ACC112 (cell line): ENCODE measurements at regions not wholly inside any gene's neighbourhood (a gene's known extent, or its start where the extent isn't known, plus 50 kb on each side); places are given as distances from the start of the nearest gene placed in this dataset.

Experiments
- H2AFZ ChIP-seq: fragments of 200-600 bp; sonication (generic); one replicate; pipeline ENCODE4 v1.6.0; 2017; ENCODE audit warnings: antibody characterized with exemption, low read length; ENCODE audit not compliant: unreplicated experiment
- H3K27ac ChIP-seq: fragments of 200-600 bp; sonication (generic); 2 replicates; pipeline ENCODE4 v1.5.1; 2014; ENCODE audit warnings: low read depth, mild to moderate bottlenecking, antibody characterized with exemption, low read length, moderate library complexity
- H3K27me3 ChIP-seq: fragments of 200-600 bp; sonication (generic); 2 replicates; pipeline ENCODE4 v1.6.1; 2014; ENCODE audit warnings: mild to moderate bottlenecking, antibody characterized with exemption, low read length, moderate library complexity, mixed read lengths; ENCODE audit not compliant: insufficient read depth
- H3K36me3 ChIP-seq: fragments of 200-600 bp; sonication (generic); 2 replicates; pipeline ENCODE4 v1.6.1; 2016; ENCODE audit warnings: mild to moderate bottlenecking, antibody characterized with exemption, low read length, moderate library complexity, mixed read lengths; ENCODE audit not compliant: insufficient read depth
- H3K4me1 ChIP-seq: fragments of 200-600 bp; sonication (generic); one replicate; pipeline ENCODE4 v1.6.1; 2016; ENCODE audit warnings: low read length, mixed read lengths; ENCODE audit not compliant: insufficient read depth, unreplicated experiment, control insufficient read depth
- H3K4me3 ChIP-seq: fragments of 200-600 bp; sonication (generic); 2 replicates; pipeline ENCODE4 v1.5.1; 2014; ENCODE audit warnings: mild to moderate bottlenecking, low read depth, low read length
- H3K79me2 ChIP-seq: fragments of 200-600 bp; sonication (generic); one replicate; pipeline ENCODE4 v1.6.0; 2016; ENCODE audit warnings: low read length; ENCODE audit not compliant: control insufficient read depth, unreplicated experiment, insufficient read depth

DNA sequence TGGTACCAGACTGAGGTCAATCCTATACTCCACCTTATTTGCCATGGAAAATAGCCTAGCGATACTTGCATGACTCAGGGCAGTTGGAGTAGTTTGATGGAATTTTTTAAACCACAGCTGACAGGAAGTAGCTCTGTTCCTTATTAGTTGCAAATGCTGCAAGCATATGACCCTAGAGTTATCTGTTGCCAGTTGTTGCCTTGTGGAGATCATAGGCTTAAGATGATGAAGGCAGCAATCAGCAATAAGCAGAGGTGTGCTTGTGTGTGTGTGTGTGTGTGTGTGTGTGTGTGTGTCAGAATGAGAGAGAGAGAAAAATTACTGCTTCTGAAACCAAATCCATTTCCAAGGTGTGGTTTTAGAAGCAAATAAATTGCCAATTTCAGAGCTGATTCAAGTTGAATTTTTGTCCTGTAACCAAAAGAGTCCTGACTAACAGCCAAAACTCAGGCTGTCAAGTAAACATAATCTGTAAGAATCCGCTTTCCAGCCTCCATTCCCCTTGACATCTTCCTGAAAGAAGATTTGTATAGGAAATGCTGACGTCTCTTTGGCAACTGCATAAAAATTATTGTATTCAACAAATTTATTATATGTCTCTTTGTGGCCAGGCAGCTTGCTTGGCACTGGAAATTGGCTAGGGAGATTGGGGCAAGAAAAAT, 141.2 kb downstream of the SERPINI1 start:
- Histone ChIP-seq H3K4me1 (peaks cover 10% of the 10 kb centered on the region), H3K79me2 (no peaks in the 10 kb centered on the region), H3K4me3 (no peak overlapping the region), H3K27ac (no peak overlapping the region), H2AFZ (peak overlapping the region; percentile 62), H3K36me3 (no peaks in the 10 kb centered on the region), H3K27me3 (no peaks in the 10 kb centered on the region)
